ENCODE measurements at regions not wholly inside any gene's neighbourhood (a gene's known extent, or its start where the extent isn't known, plus 50 kb on each side); places are given as distances from the start of the nearest gene placed in this dataset.

DNA sequence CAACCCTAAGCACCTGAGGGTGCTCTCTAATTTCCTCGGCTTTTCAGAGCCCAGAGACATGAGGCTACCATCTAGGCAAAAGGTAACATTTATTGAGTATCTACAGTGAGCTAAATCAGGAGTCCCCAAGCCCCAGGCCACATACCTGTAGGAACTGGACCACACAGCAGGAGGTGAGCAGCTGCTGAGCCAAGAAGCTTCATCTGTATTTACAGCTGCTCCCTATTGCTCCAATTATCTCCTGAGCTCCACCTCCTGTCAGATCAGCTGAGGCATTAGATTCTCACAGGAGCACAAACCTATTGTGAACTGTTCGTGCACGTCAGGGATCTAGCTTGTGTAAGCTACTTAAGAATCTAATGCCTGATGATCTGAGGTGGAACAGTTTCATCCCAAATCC lies 70.2 kb downstream of the RND3 start:
- Mint-ChIP-seq H3K27ac (no peak overlapping the region), H3K4me1 (no peaks in the 10 kb centered on the region), H3K4me3 (no peak overlapping the region), H3K36me3 (no peaks in the 10 kb centered on the region), H3K27me3 (no peaks in the 10 kb centered on the region), H3K9me3 (no peaks in the 10 kb centered on the region)
- no peak for DNase-seq
- ATAC-seq (replicated peaks) = no peak

DNA sequence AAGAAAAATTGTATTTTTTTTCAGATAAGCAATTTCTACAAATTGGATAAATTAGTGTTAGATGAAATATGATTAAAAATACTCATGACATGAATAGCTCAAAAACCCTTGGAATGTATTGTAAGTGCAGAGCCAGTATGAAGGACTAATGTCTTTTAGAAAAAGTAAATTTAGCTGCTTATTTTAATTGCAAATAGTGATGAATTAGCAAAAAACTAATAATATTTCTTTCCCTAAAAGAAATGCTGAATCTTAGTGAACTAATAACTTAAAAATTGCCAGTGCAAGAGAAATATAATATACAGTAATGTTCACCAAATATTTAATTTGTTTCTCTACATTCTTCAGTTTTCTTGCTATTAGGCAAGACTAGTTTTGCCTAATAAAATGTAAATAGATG lies 72.4 kb downstream of the RND3 start:
- Mint-ChIP-seq H3K36me3 (no peaks in the 10 kb centered on the region), H3K9me3 (no peaks in the 10 kb centered on the region), H3K27me3 (no peaks in the 10 kb centered on the region), H3K4me1 (no peaks in the 10 kb centered on the region), H3K4me3 (no peak overlapping the region), H3K27ac (no peak overlapping the region)
- DNase-seq = no peak
- ATAC-seq (replicated peaks) = no peak

DNA sequence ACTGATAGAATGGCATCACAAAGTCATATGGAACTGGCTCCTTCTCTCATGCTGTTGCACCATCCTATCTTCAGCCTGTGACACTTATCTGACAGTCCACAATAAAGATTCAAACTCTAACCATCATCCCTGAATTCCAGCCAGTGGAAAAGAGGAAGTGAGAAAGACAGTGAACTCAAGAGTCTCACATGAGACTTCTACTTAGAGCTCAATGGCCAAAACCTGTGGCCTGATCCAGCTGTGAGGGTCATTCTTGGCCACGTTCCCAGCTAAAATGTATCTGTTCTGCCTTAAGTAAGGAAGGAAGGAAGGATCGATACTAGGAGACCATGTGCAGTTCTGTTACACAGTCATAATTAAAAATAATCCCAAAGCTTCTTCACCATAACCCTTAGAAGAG lies 73.6 kb downstream of the RND3 start:
- H3K27me3 Mint-ChIP-seq = no peaks in the 10 kb centered on the region
- H3K36me3 Mint-ChIP-seq = no peaks in the 10 kb centered on the region
- ATAC-seq (replicated peaks) (no peak), DNase-seq (no peak)
- no peaks in the 10 kb centered on the region for H3K4me1 Mint-ChIP-seq
- H3K9me3 Mint-ChIP-seq = no peaks in the 10 kb centered on the region
- no peak overlapping the region for H3K4me3 Mint-ChIP-seq
- H3K27ac Mint-ChIP-seq = no peak overlapping the region

DNA sequence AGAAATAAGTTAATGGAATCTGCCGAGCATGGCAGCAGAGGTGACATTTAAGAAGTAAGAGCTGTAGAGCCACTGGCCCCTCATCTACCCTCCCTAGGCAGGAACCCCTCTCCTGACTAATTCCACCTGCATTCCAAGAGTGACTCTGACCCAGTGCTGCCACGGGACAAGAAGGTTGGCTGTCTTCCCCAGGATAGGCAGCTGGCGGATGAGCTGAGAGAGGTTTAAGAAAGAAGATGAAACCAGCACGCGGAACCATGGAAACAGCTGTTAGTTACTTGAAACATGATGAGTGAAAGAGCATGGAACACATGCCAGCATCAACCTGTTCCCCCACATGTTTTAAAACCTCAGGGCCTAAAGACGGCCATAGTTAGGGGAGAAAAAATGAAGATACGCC lies 74.1 kb downstream of the RND3 start:
- no peak for DNase-seq
- no peaks in the 10 kb centered on the region for H3K36me3 Mint-ChIP-seq
- no peak overlapping the region for H3K4me3 Mint-ChIP-seq
- no peaks in the 10 kb centered on the region for H3K9me3 Mint-ChIP-seq
- no peak for ATAC-seq (replicated peaks)
- H3K27ac Mint-ChIP-seq = no peak overlapping the region
- H3K4me1 Mint-ChIP-seq = no peaks in the 10 kb centered on the region
- H3K27me3 Mint-ChIP-seq = no peaks in the 10 kb centered on the region

DNA sequence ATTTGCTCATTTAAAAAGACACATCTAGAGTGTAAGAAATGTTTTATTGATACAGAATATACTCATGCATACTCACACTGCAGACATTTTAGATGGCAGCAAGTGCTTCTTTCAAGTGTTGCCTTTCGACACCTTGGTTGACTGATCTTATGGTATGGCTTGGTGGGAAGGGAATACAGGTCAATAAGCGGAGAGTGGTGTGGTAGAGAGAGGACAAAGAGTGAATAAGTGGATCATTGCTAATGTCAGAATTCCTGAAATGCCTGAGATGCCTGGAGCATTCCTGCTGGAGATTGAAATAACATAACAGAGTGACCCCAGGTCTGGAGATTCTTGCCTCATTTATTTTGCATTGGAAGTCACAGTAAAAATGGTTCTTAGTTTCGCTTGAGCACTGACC lies 76.7 kb downstream of the RND3 start:
- no peaks in the 10 kb centered on the region for H3K36me3 Mint-ChIP-seq
- DNase-seq (no peak), ATAC-seq (replicated peaks) (no peak)
- no peaks in the 10 kb centered on the region for H3K4me1 Mint-ChIP-seq
- no peak overlapping the region for H3K27ac Mint-ChIP-seq
- H3K27me3 Mint-ChIP-seq = no peaks in the 10 kb centered on the region
- H3K4me3 Mint-ChIP-seq = no peak overlapping the region
- no peaks in the 10 kb centered on the region for H3K9me3 Mint-ChIP-seq

DNA sequence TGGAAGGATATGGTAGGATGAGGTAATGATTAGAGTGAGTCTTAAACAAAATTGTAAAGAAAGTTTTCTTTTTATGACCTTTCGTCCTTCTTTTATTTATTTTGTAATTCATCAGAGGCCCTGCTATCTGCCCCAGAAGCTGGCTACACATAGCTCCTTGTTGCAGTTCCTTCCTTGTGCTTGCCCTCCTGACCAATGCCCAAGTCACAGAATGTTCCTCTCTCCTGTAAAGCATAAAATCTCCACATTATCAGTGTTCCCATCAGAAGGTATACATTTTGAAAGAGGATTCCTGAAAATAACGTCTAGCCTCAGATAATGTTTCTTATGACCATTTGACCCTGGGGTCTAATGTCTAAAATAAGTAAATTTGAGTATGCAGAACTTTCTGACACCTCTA lies 78.3 kb downstream of the RND3 start:
- ATAC-seq (replicated peaks) (no peak), DNase-seq (no peak)
- Mint-ChIP-seq H3K4me3 (no peak overlapping the region), H3K27me3 (no peaks in the 10 kb centered on the region), H3K9me3 (no peaks in the 10 kb centered on the region), H3K36me3 (no peaks in the 10 kb centered on the region), H3K4me1 (no peaks in the 10 kb centered on the region), H3K27ac (no peak overlapping the region)

GRCh38 chr2:150404147-150404546 lies 83.3 kb downstream of the RND3 start:
- no peak overlapping the region for H3K4me3 Mint-ChIP-seq
- ATAC-seq (replicated peaks) (no peak), DNase-seq (no peak)
- H3K4me1 Mint-ChIP-seq = no peaks in the 10 kb centered on the region
- no peaks in the 10 kb centered on the region for H3K9me3 Mint-ChIP-seq
- no peaks in the 10 kb centered on the region for H3K27me3 Mint-ChIP-seq
- no peak overlapping the region for H3K27ac Mint-ChIP-seq
- no peaks in the 10 kb centered on the region for H3K36me3 Mint-ChIP-seq

DNA sequence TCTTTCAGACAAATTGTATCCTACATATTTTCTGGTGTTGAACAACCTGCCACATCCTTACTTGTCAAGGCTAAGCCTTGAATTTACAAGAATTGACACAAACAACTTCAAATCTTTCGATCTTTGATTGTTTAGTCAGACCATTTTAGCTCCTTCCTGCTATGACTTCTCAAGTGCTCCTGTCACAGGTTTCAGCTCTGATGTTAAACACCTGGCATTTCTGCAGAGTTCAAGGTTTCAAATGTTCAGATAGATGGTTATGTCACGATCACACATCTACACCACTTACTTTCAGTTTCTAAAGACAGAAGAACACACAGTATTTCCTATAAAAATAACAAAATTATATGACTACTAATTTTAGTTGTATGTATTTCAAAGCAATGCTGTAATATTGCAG lies 84.0 kb downstream of the RND3 start:
- no peak for ATAC-seq (replicated peaks)

GRCh38 chr2:150402953-150403352 lies 84.5 kb downstream of the RND3 start:
- Mint-ChIP-seq H3K27ac (no peak overlapping the region), H3K4me3 (no peak overlapping the region), H3K36me3 (no peaks in the 10 kb centered on the region), H3K9me3 (no peaks in the 10 kb centered on the region), H3K4me1 (no peaks in the 10 kb centered on the region), H3K27me3 (no peaks in the 10 kb centered on the region)
- no peak for DNase-seq
- ATAC-seq (replicated peaks) = no peak

More for the DNA sequence above, 84.0 kb downstream of the RND3 start:
- Mint-ChIP-seq H3K27me3 (no peaks in the 10 kb centered on the region), H3K4me1 (no peaks in the 10 kb centered on the region), H3K9me3 (no peaks in the 10 kb centered on the region), H3K27ac (no peak overlapping the region), H3K36me3 (no peaks in the 10 kb centered on the region), H3K4me3 (no peak overlapping the region)
- DNase-seq = no peak

- ATAC-seq (replicated peaks) = no peak
- no peak for DNase-seq
- Mint-ChIP-seq H3K27ac (no peak overlapping the region), H3K36me3 (no peaks in the 10 kb centered on the region), H3K9me3 (peaks cover 0 to 1% of the 10 kb centered on the region in 2 donors), H3K4me1 (no peaks in the 10 kb centered on the region), H3K4me3 (no peak overlapping the region), H3K27me3 (no peaks in the 10 kb centered on the region)
Observed at GRCh38 chr2:150400849-150401248, 86.6 kb downstream of the RND3 start.

DNA sequence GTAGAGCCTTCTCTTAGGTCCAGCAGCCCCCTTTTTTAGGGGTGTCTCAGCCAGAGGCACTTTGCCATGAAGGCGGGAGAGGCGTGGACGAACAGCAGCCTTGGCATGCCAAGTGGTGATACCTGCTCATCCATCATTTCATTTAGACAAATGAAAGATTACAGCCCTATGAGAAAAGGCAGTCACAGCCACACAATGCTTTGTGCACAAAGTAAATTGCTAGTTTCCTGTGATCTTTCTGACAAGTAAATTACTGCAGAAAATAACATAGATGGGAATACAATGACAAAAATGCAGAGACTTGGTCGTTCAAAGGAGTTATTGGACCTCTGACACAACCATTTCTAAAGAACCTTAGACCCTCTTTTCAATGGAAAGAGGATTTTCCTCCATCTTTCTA lies 94.9 kb downstream of the RND3 start:
- H3K4me3 Mint-ChIP-seq = no peak overlapping the region
- no peak for ATAC-seq (replicated peaks)

DNA sequence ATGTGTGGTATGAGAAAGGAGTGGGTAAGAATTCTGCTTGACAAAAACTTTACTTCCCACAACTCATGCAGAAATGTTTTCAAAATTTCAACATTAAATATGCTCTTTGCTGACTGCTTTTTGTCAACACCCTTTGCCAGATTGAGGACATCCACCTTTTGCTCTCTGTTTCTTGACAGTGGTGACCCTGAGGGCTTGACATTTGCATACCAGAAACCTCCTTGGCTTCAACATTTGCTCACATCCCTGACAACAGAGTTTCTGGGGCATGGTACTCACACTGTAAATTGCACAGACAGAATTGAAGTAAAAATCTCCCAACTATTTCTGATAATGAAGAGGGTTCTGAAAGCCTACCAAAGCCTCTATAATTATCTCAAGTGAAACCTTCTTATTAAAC lies 95.7 kb downstream of the RND3 start:
- H3K36me3 Mint-ChIP-seq = no peaks in the 10 kb centered on the region
- no peaks in the 10 kb centered on the region for H3K27me3 Mint-ChIP-seq
- no peak overlapping the region for H3K27ac Mint-ChIP-seq
- H3K4me1 Mint-ChIP-seq = no peaks in the 10 kb centered on the region
- peaks cover 0 to 2% of the 10 kb centered on the region in 2 donors for H3K9me3 Mint-ChIP-seq
- no peak overlapping the region for H3K4me3 Mint-ChIP-seq
- no peak for DNase-seq
- no peak for ATAC-seq (replicated peaks)

More for the DNA sequence above, 94.9 kb downstream of the RND3 start:
- Mint-ChIP-seq H3K27ac (no peak overlapping the region), H3K9me3 (peaks cover 0 to 4% of the 10 kb centered on the region in 2 donors), H3K36me3 (no peaks in the 10 kb centered on the region), H3K4me1 (no peaks in the 10 kb centered on the region), H3K27me3 (no peaks in the 10 kb centered on the region)
- DNase-seq = no peak

DNA sequence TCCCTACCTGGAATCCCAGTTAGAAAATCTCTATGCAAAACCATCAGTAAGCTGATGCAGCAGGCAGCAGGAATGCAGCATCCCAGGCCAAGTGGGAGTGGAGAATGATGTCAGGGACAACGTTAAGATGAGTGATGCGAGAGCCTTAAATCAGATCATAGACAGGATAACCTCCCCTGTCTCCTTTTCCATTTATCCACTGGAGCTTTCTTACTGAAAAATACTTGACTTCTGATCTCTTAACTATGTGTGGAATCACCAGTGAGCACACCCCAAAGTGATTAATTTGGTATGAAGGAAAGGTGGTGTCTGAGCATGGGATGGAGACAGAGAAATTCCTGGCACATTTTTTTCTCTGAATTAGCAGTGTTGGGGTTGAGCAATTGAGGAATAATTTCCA lies 98.0 kb downstream of the RND3 start:
- H3K4me1 Mint-ChIP-seq = no peaks in the 10 kb centered on the region
- H3K27me3 Mint-ChIP-seq = no peaks in the 10 kb centered on the region
- no peaks in the 10 kb centered on the region for H3K36me3 Mint-ChIP-seq
- no peak overlapping the region for H3K4me3 Mint-ChIP-seq
- ATAC-seq (replicated peaks) (no peak), DNase-seq (no peak)
- H3K27ac Mint-ChIP-seq = no peak overlapping the region
- peaks cover 0 to 2% of the 10 kb centered on the region in 2 donors for H3K9me3 Mint-ChIP-seq

- DNase-seq (no peak), ATAC-seq (replicated peaks) (no peak)
- Mint-ChIP-seq H3K27me3 (no peaks in the 10 kb centered on the region), H3K4me3 (no peak overlapping the region), H3K27ac (no peak overlapping the region), H3K4me1 (no peaks in the 10 kb centered on the region), H3K36me3 (no peaks in the 10 kb centered on the region), H3K9me3 (peaks cover 4 to 6% of the 10 kb centered on the region in 2 donors)
Observed at GRCh38 chr2:150388289-150388625, 99.2 kb downstream of the RND3 start.

DNA sequence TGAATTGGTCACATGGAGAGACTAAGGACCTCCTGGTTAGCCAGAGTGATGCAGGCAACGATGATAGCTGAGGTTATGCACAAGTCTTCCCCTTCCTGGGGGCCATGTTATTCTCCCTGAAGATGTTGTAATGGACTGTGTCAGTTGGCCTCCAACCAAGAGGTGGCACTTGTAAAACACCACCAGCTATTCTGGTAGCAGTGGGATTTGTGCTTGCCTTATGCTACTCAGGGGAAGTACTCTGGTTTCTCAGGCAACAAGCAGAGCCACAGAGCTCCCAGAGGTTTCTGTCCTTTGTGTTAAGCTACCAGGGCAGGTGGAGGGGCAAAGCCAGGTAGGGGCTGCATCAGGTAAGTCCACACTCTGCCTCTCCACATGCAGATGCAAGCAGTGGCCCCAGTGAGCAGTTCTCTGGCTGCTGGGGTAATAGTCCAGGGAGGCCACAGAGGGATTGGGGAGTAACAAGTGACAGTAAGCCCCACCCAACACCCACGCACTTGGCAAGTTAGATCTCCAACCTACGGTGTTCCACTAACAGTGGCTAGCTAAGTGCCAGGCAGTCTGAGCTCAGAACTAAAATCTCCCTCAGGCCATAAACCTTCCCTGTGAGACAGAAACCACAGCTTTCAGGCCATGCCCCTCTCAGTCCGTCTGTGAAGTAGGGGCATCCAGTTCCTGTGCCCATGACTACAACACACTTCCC lies 99.7 kb downstream of the RND3 start:
- no peaks in the 10 kb centered on the region for H3K27me3 Mint-ChIP-seq
- peaks cover 4 to 10% of the 10 kb centered on the region in 2 donors for H3K9me3 Mint-ChIP-seq
- H3K36me3 Mint-ChIP-seq = no peaks in the 10 kb centered on the region
- H3K4me1 Mint-ChIP-seq = no peaks in the 10 kb centered on the region
- ATAC-seq (replicated peaks) (no peak), DNase-seq (no peak)
- no peak overlapping the region for H3K4me3 Mint-ChIP-seq
- H3K27ac Mint-ChIP-seq = no peak overlapping the region

GRCh38 chr2:150385211-150385610 lies 102.3 kb downstream of the RND3 start:
- peaks cover 5 to 10% of the 10 kb centered on the region in 2 donors for H3K9me3 Mint-ChIP-seq
- H3K4me3 Mint-ChIP-seq = no peak overlapping the region
- H3K27ac Mint-ChIP-seq = no peak overlapping the region
- no peaks in the 10 kb centered on the region for H3K4me1 Mint-ChIP-seq
- DNase-seq (no peak), ATAC-seq (replicated peaks) (no peak)
- H3K36me3 Mint-ChIP-seq = no peaks in the 10 kb centered on the region
- no peaks in the 10 kb centered on the region for H3K27me3 Mint-ChIP-seq

All from stimulated activated naive B cell treated with anti-CD40 and anti-IgM and Interleukin-4, amounts not matched to agents 10 μg/mL and 1 μg/mL and 100 μg/mL, for 72 hours (primary cell).